RWPE1 (cell line): ENCODE measurements at regions not wholly inside any gene's neighbourhood (a gene's known extent, or its start where the extent isn't known, plus 50 kb on each side); places are given as distances from the start of the nearest gene placed in this dataset.

Experiments
- CTCF ChIA-PET: fragments of 350-600 bp; sonication (Branson Sonifier 250); formaldehyde crosslinking; extraction: SDS; loops from one replicate; lab custom pipeline; 2021; lab: Yijun Ruan, JAX
- POLR2A ChIA-PET: fragments of 400-600 bp; formaldehyde crosslinking; extraction: SDS; loops from one replicate; lab custom pipeline; 2020; ENCODE audit warnings: antibody characterized with exemption; ENCODE audit not compliant: low non-redundant PET; lab: Yijun Ruan, JAX
- DNase-seq: peaks from one replicate; pipeline ENCODE4 v3.0.0; 2012; ENCODE audit warnings: low spot score
- H3K27ac ChIP-seq: fragments of 450-650 bp; 2 replicates; pipeline ENCODE4 v1.5.1; 2017
- TF ChIP-seq, protein P1 (sequence below): fragments of 450-650 bp; conservative IDR thresholded peaks from 2 replicates; pipeline ENCODE4 v1.5.1; 2017; ENCODE audit warnings: low read depth, mild to moderate bottlenecking

DNA sequence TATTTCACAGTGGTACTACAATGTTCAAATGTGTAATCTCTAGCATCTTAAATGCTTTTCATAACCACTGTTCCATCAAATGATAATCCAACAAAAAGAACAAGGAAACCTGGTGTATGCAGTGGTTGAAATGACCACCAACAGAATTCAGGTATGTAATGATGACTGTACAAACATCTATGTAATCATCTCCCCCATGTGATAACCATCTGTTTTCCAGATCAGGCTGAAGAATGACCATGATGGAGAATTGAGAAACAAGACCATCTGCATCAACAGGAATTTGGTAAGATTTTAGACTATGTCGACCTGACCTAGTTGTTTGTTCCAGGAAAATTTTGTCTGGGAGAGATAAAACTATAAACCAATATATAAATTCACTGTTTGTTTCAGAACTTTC is 81.3 kb upstream of the ASCC3 start:
- POLR2A ChIA-PET, result no interaction called here
- CTCF ChIA-PET, result no interaction called here
- TF ChIP-seq, protein P1, sequence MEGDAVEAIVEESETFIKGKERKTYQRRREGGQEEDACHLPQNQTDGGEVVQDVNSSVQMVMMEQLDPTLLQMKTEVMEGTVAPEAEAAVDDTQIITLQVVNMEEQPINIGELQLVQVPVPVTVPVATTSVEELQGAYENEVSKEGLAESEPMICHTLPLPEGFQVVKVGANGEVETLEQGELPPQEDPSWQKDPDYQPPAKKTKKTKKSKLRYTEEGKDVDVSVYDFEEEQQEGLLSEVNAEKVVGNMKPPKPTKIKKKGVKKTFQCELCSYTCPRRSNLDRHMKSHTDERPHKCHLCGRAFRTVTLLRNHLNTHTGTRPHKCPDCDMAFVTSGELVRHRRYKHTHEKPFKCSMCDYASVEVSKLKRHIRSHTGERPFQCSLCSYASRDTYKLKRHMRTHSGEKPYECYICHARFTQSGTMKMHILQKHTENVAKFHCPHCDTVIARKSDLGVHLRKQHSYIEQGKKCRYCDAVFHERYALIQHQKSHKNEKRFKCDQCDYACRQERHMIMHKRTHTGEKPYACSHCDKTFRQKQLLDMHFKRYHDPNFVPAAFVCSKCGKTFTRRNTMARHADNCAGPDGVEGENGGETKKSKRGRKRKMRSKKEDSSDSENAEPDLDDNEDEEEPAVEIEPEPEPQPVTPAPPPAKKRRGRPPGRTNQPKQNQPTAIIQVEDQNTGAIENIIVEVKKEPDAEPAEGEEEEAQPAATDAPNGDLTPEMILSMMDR, result no peak
- DNase-seq, result no peak
- H3K27ac ChIP-seq, result no peak overlapping the region

DNA sequence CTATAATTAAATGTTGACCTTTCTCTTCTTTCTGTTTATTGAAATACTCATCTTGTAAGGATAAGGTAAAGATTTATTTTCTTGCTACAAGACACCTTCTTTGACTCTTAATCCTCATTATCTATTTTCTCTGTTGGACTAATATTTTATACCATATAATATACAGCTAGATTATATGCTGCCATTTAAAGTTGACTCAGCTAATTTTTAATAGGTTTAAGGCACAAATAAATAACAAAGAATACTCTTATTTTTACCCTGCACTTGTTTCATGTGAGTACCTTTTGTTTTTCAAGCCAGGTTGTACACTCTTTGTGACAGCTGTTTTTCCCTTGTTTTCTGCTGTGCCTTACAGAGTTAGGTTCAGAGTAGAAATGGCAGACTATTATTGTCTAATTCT is 83.9 kb upstream of the ASCC3 start:
- no peak for DNase-seq
- CTCF ChIA-PET, result no interaction called here
- POLR2A ChIA-PET, result interaction anchor here (0.5 kb wide), 1 partner anchor 1448 kb away, joined by 4 read pairs; no protein-coding TSS in a partner anchor

DNA sequence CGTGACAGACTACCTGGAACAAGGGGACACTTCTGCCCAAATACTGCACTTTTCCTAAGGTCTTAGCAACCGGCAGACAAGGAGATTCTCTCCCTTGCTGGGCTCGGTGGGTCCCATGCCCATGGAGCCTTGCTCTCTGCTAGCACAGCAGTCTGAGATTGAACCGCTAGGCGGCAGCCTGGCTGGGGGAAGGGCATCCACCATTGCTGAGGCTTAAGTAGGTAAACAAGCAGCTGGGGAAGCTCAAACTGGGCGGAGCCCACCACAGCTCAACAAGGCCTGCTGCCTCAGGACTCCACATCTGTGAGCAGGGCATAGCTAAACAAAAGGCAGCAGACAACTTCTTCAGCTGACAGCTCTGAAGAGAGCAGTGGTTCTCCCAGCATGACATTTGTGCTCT is 87.8 kb upstream of the ASCC3 start:
- TF ChIP-seq, protein P1, result no peak
- DNase-seq, result no peak
- ChIA-PET POLR2A (no interaction called here), CTCF (no interaction called here)
- H3K27ac ChIP-seq, result no peak overlapping the region

More for the DNA sequence above, 83.9 kb upstream of the ASCC3 start:
- no peak overlapping the region for H3K27ac ChIP-seq
- TF ChIP-seq, protein P1, result no peak

DNA sequence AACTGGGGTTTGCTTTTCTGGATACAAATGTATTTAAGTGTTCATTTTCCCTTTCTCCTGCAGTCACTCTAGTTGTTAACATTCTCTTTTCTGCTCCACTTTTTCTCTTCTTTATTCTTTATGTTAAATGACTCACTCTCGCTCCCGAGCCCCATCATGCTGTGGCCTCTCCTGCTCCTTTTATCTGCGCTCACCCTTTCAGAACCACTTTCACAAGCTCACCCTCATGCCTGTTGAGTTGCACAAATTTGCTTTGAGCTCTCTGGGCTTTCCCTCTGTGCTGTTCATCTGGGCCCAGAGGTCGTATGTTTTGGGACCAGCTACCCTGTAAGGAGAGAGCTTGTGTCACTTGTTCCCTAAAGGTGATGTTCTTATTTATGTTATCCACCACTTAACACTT is 98.1 kb upstream of the ASCC3 start:
- no peak overlapping the region for H3K27ac ChIP-seq
- DNase-seq, result no peak
- TF ChIP-seq, protein P1, result no peak
- ChIA-PET CTCF (no interaction called here), POLR2A (no interaction called here)

DNA sequence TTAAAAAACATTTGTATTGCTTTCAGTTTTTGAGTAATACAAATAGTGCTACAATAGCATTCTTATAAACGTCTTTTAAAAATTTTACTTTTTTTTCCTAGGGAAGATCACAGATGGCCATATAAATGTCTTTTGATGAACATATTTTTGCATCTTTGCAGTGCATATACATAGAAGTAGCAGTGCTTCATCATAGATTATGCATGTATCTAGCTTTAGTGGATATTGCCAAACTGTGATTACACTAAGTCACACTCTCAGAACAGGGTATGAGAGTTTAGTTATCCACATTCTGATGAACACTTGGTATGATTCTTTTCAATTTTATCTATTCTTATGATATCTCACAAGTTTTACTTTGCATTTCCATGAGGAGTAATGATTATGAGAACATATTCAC is 99.8 kb upstream of the ASCC3 start:
- no peak for DNase-seq
- ChIA-PET CTCF (interaction anchor here (0.7 kb wide), 2 partner anchors 18 to 78 kb away, joined by 3 to 5 read pairs; no protein-coding TSS in a partner anchor), POLR2A (no interaction called here)
- H3K27ac ChIP-seq, result no peak overlapping the region
- TF ChIP-seq, protein P1, result no peak

DNA sequence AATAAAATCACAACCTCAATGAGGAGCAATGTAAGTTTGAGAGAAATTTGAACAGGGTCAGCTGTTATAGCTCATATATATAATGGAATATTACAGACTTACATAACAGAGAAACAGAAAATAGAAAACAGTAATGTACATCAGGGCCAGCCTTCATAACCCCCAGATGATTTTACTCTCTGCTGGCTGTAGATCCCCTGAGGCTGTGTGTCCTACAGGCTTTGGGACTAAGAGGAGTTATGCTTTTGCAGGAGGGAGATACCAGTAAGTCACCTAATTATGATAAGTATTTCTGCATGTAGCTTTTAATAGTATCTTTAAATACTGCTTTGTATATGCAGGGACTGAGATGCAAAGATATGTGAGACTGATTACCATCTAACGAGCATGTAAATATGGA is 105.8 kb upstream of the ASCC3 start:
- ChIA-PET CTCF (no interaction called here), POLR2A (no interaction called here)
- H3K27ac ChIP-seq, result no peak overlapping the region
- no peak for DNase-seq
- TF ChIP-seq, protein P1, result no peak
